Suprapubic skin (tissue), 4 donors: ENCODE measurements at regions not wholly inside any gene's neighbourhood (a gene's known extent, or its start where the extent isn't known, plus 50 kb on each side); places are given as distances from the start of the nearest gene placed in this dataset.

Source experiments
- DNase-seq, 2 donors: peaks; one replicate each; pipeline ENCODE4 v3.0.0-alpha.2; 2019; ENCODE audit warnings: low spot score in 2 of 2
- H3K27ac ChIP-seq: fragments of 200-600 bp; sonication (generic); one replicate; pipeline ENCODE4 v1.5.1; 2019
- H3K27me3 ChIP-seq: fragments of 200-600 bp; sonication (generic); one replicate; pipeline ENCODE4 v1.5.1; 2019
- H3K36me3 ChIP-seq: fragments of 200-600 bp; sonication (generic); one replicate; pipeline ENCODE4 v1.5.1; 2019
- H3K4me1 ChIP-seq: fragments of 200-600 bp; sonication (generic); one replicate; pipeline ENCODE4 v1.5.1; 2019
- H3K4me3 ChIP-seq: fragments of 200-600 bp; sonication (generic); one replicate; pipeline ENCODE4 v1.5.1; 2019; ENCODE audit warnings: mild to moderate bottlenecking
- H3K9me3 ChIP-seq: fragments of 200-600 bp; sonication (generic); one replicate; pipeline ENCODE4 v1.5.1; 2019
- EP300 ChIP-seq: sonication (generic); formaldehyde crosslinking; IDR thresholded peaks from one replicate; pipeline ENCODE4 v1.6.1; 2017; ENCODE audit warnings: antibody characterized with exemption
- POLR2A ChIP-seq, 2 donors: fragments of 450-650 bp; IDR thresholded peaks; one replicate each; pipeline ENCODE4 v1.6.1; 2017; ENCODE audit warnings: antibody characterized with exemption in 2 of 2, mild to moderate bottlenecking in 2 of 2, moderate library complexity in 2 of 2
- POLR2AphosphoS5 ChIP-seq, 3 donors: sonication (generic); formaldehyde crosslinking; IDR thresholded peaks; one replicate each; pipeline ENCODE4 v1.6.1; 2017; ENCODE audit warnings: antibody characterized with exemption in 3 of 3
- WGBS: methylation state at CpG from one replicate; pipeline ENCODE4 v1.1.5; 2018; 5-methylcytosine and 5-hydroxymethylcytosine counted together
- TF ChIP-seq, protein P1 (sequence below), 2 donors: fragments of 200-600 bp in 1 of 2; fragments of 450-650 bp in 1 of 2; sonication (generic) in 1 of 2; IDR thresholded peaks; one replicate each; pipeline ENCODE4 v1.5.1; 2016 to 2019; ENCODE audit warnings: antibody characterized with exemption in 2 of 2, mild to moderate bottlenecking in 1 of 2, moderate library complexity in 1 of 2

DNA sequence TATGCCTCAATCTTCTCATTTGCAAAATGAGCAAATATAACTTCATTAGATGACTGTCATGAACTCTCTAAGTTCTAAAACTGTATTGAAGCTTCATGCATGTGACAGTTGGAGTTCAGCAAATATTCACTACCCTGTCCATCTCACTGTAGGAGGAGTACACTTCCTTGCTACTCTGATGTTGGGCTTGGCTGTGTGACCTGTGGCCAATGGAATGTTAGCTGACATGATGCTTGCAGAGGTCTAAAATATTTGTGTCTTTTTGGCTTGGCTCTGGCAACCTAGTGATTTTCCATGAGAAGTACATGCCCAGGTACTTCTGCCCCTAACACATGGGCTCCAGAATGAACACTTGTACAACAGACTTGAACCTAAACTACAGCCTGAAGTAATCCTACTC, 203.1 kb upstream of the ANKH start:
- no peaks in the 10 kb centered on the region for H3K36me3 ChIP-seq
- TF ChIP-seq POLR2AphosphoS5 (IDR thresholded peaks at IDR 0.05), result no peak
- TF ChIP-seq, protein P1, sequence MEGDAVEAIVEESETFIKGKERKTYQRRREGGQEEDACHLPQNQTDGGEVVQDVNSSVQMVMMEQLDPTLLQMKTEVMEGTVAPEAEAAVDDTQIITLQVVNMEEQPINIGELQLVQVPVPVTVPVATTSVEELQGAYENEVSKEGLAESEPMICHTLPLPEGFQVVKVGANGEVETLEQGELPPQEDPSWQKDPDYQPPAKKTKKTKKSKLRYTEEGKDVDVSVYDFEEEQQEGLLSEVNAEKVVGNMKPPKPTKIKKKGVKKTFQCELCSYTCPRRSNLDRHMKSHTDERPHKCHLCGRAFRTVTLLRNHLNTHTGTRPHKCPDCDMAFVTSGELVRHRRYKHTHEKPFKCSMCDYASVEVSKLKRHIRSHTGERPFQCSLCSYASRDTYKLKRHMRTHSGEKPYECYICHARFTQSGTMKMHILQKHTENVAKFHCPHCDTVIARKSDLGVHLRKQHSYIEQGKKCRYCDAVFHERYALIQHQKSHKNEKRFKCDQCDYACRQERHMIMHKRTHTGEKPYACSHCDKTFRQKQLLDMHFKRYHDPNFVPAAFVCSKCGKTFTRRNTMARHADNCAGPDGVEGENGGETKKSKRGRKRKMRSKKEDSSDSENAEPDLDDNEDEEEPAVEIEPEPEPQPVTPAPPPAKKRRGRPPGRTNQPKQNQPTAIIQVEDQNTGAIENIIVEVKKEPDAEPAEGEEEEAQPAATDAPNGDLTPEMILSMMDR (IDR thresholded peaks at IDR 0.05), result no peak
- no peak for TF ChIP-seq EP300
- no peak for TF ChIP-seq POLR2A (IDR thresholded peaks at IDR 0.05)
- H3K9me3 ChIP-seq, result no peaks in the 10 kb centered on the region
- H3K27ac ChIP-seq, result no peak overlapping the region
- no peak for DNase-seq
- no peak overlapping the region for H3K4me3 ChIP-seq
- H3K4me1 ChIP-seq, result no peaks in the 10 kb centered on the region
- H3K27me3 ChIP-seq, result no peaks in the 10 kb centered on the region

DNA sequence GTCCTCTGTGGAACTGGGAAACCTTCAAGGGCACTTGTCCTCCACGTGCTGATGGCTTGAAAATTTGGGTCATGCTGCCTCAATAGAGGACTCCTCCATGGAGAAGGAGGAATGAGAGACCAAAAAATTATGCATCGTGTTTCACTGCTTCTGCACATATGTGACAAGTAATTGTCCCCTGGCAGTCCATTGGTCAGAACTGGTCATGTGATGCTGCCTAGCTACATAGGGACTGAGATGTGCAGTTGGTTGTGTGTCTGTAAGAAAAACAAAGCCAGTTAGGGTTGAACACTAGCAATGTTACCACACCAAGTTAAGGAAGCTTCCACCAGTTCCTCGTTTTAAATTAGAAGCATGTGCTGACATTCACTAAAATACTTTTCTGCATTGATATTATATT, 201.9 kb upstream of the ANKH start:
- no peaks in the 10 kb centered on the region for H3K27me3 ChIP-seq
- H3K4me1 ChIP-seq, result no peaks in the 10 kb centered on the region
- H3K36me3 ChIP-seq, result no peaks in the 10 kb centered on the region
- no peak overlapping the region for H3K27ac ChIP-seq
- H3K4me3 ChIP-seq, result no peak overlapping the region
- H3K9me3 ChIP-seq, result no peaks in the 10 kb centered on the region
- WGBS, result 77% methylated on average over 3 of the region's 3 CpGs
- DNase-seq, result no peak
- no peak for TF ChIP-seq POLR2AphosphoS5 (IDR thresholded peaks at IDR 0.05)
- no peak for TF ChIP-seq EP300
- no peak for TF ChIP-seq POLR2A (IDR thresholded peaks at IDR 0.05)
- TF ChIP-seq, protein P1 (IDR thresholded peaks at IDR 0.05), result no peak

DNA sequence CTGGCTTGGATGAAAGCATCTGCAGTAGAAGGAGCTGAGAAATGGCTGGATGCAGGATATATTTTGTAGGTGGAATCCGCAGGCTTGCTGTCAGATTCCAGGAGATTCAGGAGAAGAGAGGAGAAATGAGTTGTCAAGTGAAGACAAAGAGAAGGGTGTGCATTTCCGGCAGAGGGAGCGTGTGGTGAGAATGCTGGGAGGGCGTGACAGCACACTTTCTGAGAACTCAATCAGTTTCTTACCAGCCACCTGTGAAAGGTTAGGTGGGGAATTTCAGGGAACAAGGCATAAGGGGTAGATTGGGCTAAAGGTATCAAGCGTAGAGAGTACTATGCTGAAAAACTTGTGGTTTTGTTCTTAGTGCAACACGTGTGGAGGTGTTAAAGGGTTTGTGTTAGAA, 199.3 kb upstream of the ANKH start:
- H3K9me3 ChIP-seq, result no peaks in the 10 kb centered on the region
- H3K4me1 ChIP-seq, result no peaks in the 10 kb centered on the region
- no peaks in the 10 kb centered on the region for H3K36me3 ChIP-seq
- no peak for DNase-seq
- H3K4me3 ChIP-seq, result no peak overlapping the region
- H3K27me3 ChIP-seq, result no peaks in the 10 kb centered on the region
- 80% methylated on average over 6 of the region's 6 CpGs for WGBS
- H3K27ac ChIP-seq, result no peak overlapping the region
- TF ChIP-seq POLR2AphosphoS5 (IDR thresholded peaks at IDR 0.05) (no peak), POLR2A (IDR thresholded peaks at IDR 0.05) (no peak), EP300 (no peak)
- TF ChIP-seq, protein P1 (IDR thresholded peaks at IDR 0.05), result no peak

DNA sequence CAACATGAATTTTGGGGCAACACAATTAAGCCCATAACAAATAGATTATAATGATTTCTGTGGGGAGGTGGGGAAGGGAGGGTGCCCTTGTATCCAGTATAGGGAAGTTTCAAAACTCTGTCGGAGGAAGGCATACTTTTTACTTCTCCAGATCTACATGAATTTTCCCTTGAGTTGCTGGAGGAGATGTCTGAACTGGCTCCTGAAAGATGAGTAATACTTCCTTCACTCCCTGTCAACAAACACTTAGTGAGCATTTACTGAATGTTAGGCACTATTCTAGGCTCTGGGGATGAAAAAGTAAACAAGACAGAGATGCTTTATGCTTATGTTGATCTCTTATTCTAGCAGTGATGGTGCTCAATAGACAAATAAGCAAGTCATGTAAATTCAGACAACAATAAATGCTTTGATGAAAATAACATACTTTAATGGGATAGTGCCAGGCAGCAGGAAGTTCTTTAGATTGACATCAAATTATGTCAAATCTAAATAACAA, 197.9 kb upstream of the ANKH start:
- DNase-seq, result no peak
- H3K36me3 ChIP-seq, result no peaks in the 10 kb centered on the region
- no peaks in the 10 kb centered on the region for H3K4me1 ChIP-seq
- no peak overlapping the region for H3K27ac ChIP-seq
- H3K27me3 ChIP-seq, result no peaks in the 10 kb centered on the region
- H3K4me3 ChIP-seq, result no peak overlapping the region
- TF ChIP-seq POLR2AphosphoS5 (IDR thresholded peaks at IDR 0.05), result no peak
- no peak for TF ChIP-seq POLR2A (IDR thresholded peaks at IDR 0.05)
- TF ChIP-seq, protein P1 (IDR thresholded peaks at IDR 0.05), result no peak
- no peak for TF ChIP-seq EP300
- WGBS, result 59% methylated on average over 1 of the region's 1 CpG
- no peaks in the 10 kb centered on the region for H3K9me3 ChIP-seq

DNA sequence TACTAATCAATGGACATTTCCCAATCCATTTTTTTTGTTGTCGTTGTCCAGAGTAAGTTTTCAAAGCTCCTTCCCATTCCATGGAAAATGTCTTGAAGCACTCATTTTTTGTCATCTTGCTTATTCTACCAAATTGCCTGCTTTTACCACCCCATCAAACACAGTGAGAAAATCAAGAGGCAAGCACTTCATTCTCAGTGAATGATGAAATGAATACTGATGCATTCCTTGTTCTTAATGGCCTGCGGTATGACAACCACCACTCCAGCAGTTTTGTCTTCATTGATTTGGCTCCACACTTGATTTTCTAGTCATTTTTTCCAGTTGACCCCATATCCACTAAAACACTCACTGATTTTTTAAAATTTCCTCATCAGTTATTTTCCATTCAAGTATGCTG, 193.5 kb upstream of the ANKH start:
- no peak for DNase-seq
- no peak for TF ChIP-seq EP300
- no peak for TF ChIP-seq POLR2A (IDR thresholded peaks at IDR 0.05)
- no peak for TF ChIP-seq POLR2AphosphoS5 (IDR thresholded peaks at IDR 0.05)
- TF ChIP-seq, protein P1 (IDR thresholded peaks at IDR 0.05), result no peak
- 83% methylated on average over 2 of the region's 2 CpGs for WGBS
- Histone ChIP-seq H3K27me3 (no peaks in the 10 kb centered on the region), H3K9me3 (no peaks in the 10 kb centered on the region), H3K4me3 (no peak overlapping the region), H3K36me3 (no peaks in the 10 kb centered on the region), H3K27ac (no peak overlapping the region), H3K4me1 (no peaks in the 10 kb centered on the region)
